NCI-H69 (cell line): ENCODE measurements at regions not wholly inside any gene's neighbourhood (a gene's known extent, or its start where the extent isn't known, plus 50 kb on each side); places are given as distances from the start of the nearest gene placed in this dataset.

Experiments
- DNase-seq: peaks from one replicate; lab custom pipeline; 2025; lab: John Stamatoyannopoulos, UW

DNA sequence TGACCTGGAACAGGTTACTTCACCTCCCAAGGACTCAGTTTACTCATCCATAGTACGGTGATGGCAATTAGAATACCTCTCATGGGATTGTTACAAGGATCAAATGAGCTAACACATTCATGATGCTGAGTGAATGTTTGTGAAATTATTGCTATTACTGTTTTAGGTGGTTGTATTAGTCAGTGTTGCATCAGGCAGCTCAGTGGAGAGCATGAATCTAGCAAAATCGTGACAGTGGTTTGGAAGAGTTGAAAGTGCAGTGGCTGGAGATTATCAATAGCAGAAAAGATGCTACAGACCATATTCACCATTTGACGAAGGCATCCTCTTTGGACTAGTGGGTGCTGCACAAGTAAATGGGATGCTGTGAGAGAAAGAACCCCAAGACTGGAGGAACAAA is 50.4 kb upstream of the CTNNBL1 start:
- DNase-seq, result no peak

DNA sequence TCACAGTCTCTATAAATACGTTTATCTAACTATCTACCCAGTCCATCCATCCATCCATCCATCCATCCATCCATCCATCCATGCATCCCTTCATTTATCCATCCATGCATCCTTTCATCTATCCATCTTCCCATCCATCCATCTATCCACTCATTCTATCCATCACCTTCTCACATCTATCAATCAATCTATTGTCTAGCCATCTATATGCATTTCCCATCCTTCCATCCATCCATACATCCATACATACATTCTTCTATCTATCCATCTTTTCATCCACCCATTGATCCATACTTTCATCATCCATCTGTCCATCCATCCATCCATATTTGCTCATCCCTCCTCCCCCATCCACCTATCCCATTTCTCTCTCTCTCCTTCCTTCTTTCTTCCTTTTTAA is 51.6 kb upstream of the CTNNBL1 start:
- no peak for DNase-seq

DNA sequence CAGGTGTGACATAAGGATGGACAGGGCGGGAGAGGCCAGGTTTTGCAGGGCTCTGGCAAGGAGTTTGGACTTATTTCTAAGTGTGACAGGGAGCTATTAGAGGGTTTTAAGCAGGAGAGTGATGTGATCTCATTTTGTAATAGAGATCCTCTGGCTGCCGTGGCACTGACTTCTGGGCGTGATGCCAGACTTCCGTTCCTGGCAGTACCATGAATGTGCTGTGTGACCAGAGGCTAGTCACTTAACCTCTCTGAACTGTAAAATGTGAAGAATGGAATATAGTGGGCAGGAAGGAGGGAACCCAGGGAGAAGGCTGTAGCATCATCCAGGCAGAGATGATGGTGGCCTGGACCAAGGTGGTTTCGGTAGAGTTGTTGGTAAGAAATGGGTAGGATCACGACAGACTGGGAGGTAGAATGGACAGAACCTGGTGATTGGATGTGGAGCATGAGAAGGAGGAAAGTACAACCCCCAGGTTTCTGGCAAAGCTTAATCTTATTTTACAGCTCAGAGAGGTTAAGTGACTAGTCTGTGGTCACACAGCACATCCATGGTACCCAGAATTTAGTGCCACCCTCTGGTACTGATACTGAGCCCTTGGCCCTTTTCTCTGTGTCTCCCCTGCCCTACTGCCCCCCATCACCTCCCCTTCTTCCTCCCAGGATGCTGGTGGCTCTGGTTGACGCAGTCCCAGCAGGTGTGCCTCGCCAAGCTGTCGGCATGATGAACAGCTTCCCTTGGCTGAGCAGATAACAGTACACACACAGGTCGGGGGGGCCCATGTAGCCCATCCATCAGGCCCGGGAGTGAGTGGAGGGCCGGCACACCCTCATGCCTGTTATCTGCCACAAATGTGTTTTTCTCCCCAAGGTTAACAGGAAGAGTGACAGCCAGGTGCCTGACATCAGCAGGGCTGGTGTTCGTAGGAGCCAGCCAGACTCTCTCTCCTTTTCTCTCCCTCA is 52.9 kb upstream of the CTNNBL1 start:
- peak; percentile 60 for DNase-seq

DNA sequence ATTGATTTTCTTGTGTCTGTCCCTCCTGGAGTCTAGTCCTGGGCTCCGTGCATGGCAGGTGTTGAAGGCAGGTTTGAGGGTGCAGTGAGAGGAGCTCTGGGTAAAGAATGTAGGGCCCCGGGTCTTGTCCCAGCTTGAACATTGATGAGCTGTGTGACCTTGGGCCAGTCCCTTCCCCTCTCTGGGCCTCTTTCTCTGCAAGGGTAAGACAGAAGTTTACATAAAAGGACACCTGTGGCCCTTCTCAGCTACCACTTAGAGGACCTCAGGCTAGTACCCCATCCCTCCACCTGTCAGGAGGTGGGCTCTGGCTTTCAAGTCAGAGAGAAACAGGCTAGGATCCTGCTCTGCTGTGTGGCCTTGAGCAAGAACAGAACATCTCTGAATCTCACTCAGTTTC is 55.3 kb upstream of the CTNNBL1 start:
- no peak for DNase-seq

DNA sequence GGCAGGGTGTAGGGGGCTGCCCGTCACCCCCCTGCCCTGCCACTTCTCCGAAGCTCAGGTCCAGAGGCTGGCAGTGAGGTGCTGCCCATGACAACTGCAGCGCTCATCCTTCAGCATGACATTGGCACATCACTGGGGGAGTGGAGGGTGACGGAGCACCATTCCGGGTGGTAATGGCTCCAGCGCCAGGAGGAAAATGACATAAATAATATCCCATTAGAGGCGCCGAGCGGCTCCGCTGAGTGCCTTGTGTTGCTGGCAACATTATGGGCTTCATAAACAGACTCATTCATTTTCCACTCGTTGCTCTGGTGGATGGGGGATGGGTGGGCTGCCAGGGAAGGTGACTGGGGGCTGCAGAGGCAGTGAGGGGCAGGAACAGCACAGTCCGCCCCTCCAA is 56.9 kb upstream of the CTNNBL1 start:
- no peak for DNase-seq

DNA sequence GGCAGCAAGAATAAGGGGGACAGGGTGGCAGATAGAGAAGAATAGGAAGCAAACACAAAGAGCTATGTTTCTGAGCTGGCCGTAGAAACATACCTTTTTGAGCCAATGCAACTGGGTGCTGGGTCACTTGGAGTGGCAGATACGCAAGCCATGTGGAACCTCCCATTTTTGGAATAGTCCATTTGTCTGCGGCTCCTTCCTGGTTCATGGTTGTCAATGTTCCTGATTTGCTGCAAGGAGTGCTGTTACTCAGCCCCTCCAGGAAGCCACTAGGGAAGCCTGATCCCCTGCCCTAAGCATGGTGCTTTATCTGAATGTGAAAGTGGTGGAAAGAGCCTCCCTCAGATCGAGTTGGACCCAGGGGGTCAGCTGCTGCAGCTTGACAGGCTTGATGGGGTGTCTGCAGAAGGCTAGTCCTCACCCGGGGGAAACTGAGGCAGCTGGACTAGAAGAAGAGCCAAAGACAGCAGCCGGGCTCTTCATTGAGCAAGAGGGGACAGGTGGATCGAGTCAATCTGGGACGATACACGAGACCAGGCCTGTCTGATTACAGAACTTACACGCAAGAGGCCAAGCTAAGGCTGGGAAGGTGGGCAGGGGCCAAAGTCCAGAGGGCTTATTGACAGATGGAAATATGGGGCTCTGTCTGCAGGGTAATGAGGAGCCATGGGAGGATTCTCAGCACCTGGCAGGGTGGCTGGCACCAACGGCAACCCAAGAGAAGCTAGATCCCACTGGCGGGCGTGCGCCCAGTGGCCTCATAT is 57.4 kb upstream of the CTNNBL1 start:
- DNase-seq, result no peak

DNA sequence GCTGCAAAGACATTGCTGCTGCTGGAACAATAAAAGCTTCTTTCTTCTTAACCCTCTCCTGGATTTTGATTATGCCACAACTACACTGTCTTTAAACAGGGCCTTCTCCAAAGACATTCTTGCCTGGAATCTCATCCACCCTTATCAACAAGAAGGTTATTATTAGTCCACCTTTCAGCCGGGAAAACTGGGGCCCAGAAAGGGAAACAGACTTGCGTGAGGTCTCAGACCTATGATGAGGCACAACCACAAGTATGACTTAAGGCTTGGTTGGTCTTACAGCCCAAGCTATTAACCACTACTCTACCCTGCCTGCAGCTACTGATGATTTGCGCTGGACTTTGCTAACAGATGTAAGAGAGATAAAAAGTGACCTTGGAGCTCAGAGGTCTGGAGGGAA is 62.8 kb upstream of the CTNNBL1 start:
- no peak for DNase-seq

DNA sequence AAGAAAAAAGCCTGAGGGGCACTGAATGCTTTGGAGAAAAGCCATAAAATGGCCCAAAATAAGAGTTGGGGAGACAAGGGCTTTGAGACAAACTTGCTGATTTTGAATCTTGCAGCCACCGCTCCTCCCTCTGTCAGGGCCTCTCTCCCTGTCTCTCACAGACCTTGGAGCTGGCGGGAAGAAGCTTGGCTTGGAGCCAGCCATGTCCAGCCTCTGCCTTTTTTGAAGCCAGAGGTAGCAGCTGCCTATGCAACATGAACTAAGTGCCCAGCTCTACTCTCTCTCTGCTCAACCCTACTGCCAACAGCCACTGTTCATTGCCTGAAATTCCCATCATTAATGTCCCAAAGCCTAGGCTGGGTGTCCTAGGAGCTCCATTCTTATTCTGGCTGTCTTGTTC is 63.7 kb upstream of the CTNNBL1 start:
- DNase-seq, result peak; percentile 74

DNA sequence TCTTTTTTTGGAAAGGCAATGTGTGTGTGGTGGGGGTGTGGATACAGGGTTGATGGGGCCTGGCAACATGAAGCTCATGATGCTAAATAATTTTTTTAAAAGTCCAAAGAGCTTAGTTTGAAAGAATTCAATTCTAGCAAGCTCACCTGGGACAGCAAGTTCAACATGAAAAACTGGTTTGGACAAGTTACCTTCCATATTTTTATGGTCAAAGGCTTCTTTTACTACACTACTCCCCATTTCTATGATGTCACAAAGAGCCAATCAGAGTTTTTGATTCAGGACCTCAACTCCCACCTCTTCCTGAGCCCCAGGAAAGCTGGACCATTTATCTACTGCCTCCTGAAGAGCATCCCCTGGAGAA is 66.1 kb upstream of the CTNNBL1 start:
- no peak for DNase-seq

DNA sequence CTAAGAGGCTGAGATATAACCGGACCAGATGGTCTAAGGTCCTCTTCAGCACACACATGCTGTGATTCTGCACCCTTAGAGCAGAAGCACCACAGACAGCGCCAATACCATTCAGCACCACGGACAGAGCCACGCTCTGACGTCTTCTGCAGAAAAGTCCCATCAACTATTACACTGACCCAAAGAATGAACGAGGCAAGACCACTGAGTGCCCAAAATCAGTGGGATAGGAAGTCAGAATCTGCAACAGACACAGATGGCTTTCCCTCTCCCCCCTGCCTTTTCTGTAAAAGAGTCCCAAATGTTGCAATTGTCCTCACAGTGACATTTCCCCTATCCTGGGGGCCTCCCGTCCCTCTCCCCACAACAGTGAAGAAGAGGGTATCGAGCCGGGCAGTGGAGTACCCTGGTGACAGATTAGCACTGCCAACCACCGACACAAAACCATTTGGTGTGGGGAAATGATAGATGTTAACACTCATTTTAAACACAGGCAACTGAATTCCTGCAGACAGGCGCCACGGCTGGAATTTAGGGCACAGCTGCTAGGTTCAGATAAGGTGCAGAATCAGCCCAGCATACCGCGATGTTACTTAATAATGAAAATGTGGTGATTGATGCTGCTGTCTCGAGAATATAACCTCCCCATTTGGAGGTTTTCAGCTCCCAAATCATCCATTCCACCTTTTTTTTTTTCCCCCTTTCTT is 66.6 kb upstream of the CTNNBL1 start:
- DNase-seq, result no peak

DNA sequence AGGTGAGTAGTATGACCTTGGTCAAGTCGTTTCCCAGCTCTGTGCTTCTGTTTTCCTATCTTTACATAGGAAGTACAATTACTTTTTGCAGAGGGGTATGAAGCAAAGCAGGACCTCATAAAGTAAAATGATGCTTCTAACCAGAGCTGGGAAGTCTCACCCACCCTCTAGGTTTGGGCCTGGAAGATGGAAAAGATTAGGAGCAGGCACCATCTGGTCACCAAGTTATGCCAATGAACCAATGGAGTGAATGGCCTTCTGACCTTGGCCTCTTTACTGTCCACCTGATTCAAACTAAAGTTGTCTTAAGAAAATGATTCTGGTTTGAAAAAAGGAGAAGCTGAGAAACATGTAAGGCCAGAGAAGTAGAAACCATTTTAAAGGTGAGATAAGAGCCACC is 68.9 kb upstream of the CTNNBL1 start:
- no peak for DNase-seq

DNA sequence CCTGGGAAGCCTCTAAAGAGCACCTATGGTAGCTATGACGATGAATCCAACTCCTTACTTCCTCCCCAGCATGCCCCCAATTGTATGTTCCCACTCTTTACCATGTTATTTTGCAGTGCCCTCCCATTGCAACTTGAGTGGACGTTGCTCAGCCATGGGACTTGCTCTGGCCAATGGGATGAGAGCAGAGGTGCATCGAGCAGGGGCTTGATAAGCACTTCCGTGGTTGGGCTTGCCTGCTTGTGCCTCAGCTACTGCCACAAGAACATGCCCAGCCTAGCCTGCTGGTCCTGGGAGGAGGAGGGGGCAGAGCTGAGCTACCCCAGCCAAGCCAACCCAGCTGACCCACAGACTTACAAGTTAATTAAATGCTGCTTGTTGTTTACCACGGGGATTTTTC is 71.1 kb upstream of the CTNNBL1 start:
- no peak for DNase-seq

DNA sequence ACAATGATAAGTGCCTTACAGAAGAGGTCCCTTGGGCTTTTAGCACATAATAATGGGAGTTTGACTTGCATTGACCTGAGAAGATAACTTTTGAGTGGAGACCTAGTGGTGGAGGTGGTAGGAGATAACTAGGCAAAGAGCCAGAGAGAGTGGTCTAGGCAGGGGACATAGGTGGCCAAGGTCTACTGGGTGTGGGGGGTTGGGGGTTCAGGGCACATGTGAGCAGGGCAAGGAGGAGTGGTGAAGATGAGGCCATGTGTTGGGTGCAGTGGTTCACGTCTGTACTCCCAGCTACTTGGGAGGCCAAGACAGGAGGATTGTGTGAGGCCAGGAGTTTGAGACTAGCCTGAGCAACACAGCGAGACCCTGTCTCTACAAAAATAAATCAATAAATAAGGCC is 74.3 kb upstream of the CTNNBL1 start:
- DNase-seq, result no peak

DNA sequence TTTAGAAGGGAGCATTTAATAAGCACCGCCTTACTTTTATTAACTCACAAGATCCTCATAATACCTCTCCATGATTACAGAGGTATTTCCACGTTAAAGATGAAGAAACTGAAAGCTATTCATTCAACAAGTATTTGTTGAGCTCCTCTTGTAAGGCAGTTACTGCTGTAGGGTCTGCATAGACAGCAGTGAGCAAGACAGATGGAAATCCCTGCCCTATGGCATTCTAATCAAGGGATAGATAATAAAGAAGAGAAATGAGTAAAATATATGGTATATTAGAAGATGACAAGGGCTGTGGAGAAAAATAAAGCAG is 77.8 kb upstream of the CTNNBL1 start:
- no peak for DNase-seq

DNA sequence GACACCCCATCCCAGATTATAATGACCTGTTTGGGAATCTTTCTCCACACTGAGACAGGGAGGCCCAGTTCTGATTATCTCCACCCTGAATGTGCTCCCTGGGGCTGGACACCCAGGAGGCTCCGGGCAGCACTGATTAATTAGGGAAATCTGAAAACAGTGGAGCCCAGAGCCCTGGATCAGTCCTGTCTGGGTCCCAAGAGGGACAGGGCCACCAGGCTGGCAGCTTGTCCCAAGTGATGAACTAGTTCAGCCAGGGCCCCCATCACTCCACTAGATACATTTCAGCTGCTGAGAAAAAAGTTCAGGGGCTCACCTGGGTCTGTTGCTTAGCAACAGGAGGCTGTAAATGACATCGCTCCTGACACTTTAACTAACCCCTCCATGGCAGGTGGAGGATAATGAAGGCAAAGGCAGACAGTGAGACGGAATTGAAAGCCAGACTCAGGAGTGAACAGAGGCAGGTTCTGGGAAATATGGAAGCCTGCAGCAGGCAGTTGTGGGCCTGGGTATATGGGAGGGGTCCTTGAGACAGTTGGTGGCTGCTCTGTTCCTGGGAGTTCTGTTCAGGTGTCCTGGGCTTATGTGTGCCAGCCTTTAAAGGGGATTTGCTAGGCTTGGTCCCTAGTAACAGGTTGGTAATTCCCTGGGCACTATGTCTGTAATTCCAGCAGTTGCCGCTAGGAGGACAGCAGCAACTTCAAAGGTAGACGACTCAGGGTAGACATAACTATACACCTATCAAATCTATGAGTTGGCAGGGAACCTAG is 78.3 kb upstream of the CTNNBL1 start:
- DNase-seq, result peak; percentile 21

DNA sequence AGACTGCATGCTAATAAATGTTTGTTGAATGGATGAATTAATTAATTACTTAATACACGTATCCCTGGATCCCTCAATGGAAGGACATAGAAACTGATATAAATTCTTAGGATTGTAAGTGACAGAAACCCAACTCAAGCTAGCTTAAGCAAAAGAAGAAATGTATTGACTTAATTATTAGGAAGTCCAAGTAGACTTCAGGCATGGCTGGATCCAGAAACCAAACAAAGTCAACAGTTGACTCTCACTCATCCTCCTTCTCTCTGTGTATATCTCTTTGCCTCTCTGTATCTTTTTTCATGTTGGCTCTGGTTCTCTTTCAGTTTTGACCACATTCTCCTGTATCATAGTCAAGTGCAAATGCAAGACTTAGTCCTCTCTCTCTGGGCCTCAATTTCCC is 82.0 kb upstream of the CTNNBL1 start:
- no peak for DNase-seq

DNA sequence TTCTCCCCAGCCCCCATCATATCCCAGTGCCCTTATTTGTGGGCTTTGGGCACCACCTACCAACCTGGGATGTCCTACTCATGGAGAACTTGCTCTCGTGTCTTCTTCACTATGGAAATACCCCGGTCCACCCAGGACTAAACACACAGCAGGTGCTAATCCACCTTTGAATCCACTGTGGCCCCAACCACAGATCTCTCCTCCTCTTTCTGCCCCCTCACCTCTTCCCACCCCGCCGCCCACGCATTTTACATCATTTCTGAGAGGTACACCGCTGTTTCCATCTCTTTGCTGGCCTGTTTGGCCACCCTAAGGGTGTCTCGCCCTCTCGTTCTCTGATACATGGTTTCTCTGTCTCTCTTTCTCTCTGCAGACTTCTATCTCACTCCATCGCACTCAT is 82.5 kb upstream of the CTNNBL1 start:
- DNase-seq, result no peak

DNA sequence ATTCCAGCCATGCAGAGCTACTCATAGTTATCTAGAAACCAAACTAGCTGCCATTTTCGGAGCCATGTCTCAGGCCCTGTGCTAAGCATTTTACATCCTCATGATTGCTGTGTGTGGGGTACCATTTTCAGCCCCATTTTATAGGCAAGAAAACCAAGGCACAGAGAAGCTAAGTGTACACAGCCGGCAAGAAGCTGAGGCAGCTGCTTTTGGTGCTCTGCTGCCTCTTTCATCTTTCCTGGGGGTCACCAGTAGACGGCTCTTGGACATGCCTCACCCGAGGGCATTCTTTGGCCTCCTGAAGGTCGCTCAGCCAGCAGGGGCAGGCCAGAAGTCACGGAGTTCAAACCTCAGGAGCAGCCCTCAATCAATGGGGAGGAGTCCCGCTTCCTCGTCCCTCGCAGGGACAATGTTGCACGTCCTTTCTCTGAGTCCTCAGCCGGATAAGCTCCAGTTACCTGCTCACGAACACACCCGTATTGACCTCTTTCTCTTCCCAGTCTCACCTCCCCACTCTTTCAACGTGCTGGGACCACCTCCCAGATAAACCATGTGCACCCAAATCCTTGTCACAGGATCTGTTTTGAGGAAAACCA is 82.6 kb upstream of the BLCAP start:
- DNase-seq, result no peak

DNA sequence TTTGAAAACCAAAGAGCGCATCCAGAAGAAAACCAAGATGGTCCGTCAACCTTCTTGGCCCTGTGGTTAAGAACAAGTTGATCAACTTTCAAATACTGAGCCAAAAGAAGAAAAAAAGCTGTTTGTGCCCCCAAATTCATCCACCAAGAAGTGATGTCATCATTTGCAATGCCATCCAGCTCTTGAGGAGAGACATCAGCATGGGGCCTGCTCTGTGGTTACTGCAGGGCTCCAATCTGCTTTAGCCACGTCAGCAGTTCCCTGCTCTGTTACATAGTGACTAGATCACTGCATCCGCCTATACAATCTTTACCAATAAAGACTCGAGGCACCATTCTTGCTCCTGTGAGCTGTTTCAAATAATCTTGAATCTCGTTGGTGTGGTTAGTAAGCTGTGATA is 75.0 kb upstream of the BLCAP start:
- no peak for DNase-seq

DNA sequence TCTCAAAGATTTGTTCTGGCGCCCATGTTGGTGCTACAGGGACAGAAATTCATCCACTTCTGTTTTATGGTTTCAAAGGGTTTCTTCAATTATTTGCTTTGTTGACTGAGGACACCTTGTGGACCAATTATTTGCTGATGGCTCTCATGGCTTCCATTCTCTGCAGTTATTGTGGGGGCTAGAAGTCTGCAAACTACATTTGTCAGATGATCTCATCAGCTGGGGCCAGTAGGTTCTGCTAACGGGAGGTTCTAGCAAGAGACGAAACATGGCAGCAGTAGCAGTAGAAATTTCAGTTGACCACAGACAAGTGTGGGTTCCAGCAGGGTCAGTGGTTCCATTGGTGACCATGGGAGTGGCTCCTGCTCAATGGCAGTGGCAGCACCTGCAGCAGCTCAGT is 72.8 kb upstream of the BLCAP start:
- DNase-seq, result no peak

DNA sequence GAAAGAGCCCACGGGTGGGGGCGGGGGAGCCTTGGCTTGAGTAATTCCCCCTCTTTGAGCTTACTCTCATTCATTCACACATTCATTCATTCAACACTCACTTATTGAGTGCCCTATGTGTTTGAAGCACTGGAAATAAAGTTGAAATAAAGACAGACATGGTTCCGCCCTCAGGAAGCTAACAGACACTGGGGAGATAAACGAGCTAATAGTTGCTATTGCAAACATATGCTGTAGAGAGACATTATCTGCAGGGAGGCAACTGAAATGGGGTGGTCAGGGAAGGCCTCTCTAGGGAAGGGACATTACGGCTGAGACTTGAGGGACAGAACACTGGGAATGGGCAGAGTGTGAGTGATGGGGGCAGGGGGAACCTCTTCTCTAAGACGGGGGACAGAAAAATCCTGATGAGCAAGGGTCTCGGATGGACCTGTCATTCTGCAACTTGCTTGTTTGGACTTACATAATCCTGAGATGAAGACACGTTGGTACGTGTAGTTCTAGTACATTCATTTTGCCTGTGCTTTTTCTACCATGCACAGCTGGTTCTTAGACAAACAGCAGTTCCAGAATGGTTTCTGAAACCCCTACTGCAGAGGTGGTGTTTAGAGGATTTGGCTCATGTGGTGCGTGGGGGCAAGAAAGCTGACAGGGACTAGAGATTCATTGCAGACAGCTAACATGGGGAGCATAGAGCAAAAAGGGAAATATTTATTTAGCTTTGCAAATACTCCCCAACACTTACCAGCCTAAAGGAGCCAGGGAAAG is 71.1 kb upstream of the BLCAP start:
- peak; percentile 71 for DNase-seq
